Loucy (cell line): ENCODE measurements at regions not wholly inside any gene's neighbourhood (a gene's known extent, or its start where the extent isn't known, plus 50 kb on each side); places are given as distances from the start of the nearest gene placed in this dataset.

Source experiments
- EZH2phosphoT487 ChIP-seq: fragments of 200-600 bp; IDR thresholded peaks from 2 replicates; pipeline ENCODE4 v1.6.1; 2018; ENCODE audit warnings: antibody characterized with exemption, mild to moderate bottlenecking, moderate library complexity, borderline replicate concordance
- TF ChIP-seq, protein P1 (sequence below): fragments of 200-600 bp; sonication (generic); conservative IDR thresholded peaks from 2 replicates; pipeline ENCODE4 v1.5.1; 2014; ENCODE audit warnings: mild to moderate bottlenecking, antibody characterized with exemption, low read length

DNA sequence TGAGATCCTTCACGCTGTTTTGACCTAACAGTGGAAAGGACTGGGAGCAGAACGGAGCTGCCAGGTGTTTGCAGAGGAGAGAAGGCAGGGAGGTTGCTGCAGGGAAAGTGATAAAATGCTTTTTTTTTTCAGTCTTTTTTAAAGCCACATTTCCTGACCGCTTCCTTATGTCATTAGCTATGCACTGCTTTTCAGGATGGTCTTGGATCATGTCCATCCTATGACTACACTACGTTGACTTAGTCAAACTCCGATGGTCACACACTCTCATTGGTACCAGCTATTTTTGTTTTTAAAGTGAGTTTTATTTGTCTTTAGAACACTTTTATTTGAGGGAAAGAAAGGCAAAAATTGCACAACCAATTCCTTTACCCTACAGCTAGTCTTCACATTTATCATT, 89.2 kb upstream of the EXOC2 start:
- TF ChIP-seq, protein P1, sequence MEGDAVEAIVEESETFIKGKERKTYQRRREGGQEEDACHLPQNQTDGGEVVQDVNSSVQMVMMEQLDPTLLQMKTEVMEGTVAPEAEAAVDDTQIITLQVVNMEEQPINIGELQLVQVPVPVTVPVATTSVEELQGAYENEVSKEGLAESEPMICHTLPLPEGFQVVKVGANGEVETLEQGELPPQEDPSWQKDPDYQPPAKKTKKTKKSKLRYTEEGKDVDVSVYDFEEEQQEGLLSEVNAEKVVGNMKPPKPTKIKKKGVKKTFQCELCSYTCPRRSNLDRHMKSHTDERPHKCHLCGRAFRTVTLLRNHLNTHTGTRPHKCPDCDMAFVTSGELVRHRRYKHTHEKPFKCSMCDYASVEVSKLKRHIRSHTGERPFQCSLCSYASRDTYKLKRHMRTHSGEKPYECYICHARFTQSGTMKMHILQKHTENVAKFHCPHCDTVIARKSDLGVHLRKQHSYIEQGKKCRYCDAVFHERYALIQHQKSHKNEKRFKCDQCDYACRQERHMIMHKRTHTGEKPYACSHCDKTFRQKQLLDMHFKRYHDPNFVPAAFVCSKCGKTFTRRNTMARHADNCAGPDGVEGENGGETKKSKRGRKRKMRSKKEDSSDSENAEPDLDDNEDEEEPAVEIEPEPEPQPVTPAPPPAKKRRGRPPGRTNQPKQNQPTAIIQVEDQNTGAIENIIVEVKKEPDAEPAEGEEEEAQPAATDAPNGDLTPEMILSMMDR, result no peak
- TF ChIP-seq EZH2phosphoT487, result no peak
